ENCODE measurements at regions not wholly inside any gene's neighbourhood (a gene's known extent, or its start where the extent isn't known, plus 50 kb on each side); places are given as distances from the start of the nearest gene placed in this dataset.

DNA sequence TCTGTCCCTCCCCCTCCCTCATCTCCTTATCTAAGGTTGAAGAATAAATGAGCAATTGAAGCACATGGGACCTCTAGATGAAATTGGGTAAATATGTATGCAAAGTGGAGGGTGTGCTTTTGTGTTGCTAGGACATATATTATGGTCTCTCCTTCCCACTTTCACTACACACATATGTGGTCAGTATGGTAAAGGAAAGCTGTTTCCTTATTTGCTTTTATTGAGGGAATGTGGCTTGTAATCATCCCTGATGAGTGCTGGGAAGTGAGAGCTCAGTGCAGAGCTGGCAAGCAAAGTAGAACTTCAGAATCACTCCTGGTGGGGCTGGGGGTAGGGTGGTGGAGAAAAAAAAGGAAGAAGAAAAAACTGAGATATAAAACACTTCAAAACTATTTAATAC, 189.9 kb upstream of the ATP5MC3 start:
- Histone ChIP-seq H3K4me1 (ENCODE audit: control insufficient read depth in 1 of 2, insufficient read depth in 2 of 2, low read length in 2 of 2) (no peaks in the 10 kb centered on the region), H3K27ac (ENCODE audit: low read length) (no peak overlapping the region), H3K4me3 (ENCODE audit: low read depth in 1 of 2, low read length in 2 of 2) (no peak overlapping the region), H3K27me3 (ENCODE audit: low read depth, low read length) (no peaks in the 10 kb centered on the region), H3K36me3 (ENCODE audit: control insufficient read depth in 1 of 2, insufficient read depth in 2 of 2, low read length in 2 of 2) (no peaks in the 10 kb centered on the region), H3K9me3 (ENCODE audit: control insufficient read depth in 1 of 2, low read length in 2 of 2) (no peaks in the 10 kb centered on the region)

DNA sequence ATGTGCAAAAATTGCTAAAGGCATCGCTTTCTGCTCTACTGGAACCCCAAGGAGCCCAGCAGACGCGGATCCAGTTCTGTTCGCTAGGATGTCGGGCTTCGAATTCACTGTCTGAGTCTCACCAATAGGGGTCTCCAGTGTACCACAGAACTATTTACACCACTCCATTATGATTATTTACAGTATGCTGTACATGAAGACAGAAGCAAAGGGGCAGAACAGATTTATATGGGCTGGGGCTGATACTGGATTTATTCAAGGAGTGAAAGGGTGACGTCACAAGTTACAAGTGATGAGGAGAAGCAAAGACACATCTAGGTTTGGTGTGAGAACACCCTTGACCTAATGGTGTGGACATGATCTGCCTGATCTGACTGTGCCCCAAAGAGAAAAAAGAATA, 185.3 kb upstream of the ATP5MC3 start:
- no peaks in the 10 kb centered on the region for H3K27me3 ChIP-seq (ENCODE audit: low read depth, low read length)
- no peak overlapping the region for H3K27ac ChIP-seq (ENCODE audit: low read length)
- H3K4me3 ChIP-seq (ENCODE audit: low read depth in 1 of 2, low read length in 2 of 2) = no peak overlapping the region
- H3K36me3 ChIP-seq (ENCODE audit: control insufficient read depth in 1 of 2, insufficient read depth in 2 of 2, low read length in 2 of 2) = no peaks in the 10 kb centered on the region
- H3K9me3 ChIP-seq (ENCODE audit: control insufficient read depth in 1 of 2, low read length in 2 of 2) = no peaks in the 10 kb centered on the region
- H3K4me1 ChIP-seq (ENCODE audit: control insufficient read depth in 1 of 2, insufficient read depth in 2 of 2, low read length in 2 of 2) = no peaks in the 10 kb centered on the region

DNA sequence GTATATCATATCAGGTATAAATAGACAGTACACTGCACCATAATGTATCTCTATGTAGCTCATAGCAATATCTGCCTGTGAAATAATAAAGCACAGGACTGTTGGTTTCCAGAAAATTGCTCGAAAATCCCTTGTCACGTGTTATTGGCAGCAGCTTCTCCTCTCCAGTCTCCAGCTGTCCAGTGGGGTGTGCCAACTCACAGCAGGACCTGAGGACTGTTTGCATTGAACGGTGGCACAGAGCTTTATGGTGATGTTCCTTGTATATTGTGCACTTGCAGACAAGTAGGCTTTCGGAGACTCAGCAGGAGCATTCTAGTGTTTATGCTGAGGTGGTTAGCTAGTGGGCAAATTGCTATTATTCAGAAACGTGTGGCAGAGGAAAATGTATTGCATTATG, 182.2 kb upstream of the ATP5MC3 start:
- Histone ChIP-seq H3K27me3 (ENCODE audit: low read depth, low read length) (no peaks in the 10 kb centered on the region), H3K4me3 (ENCODE audit: low read depth in 1 of 2, low read length in 2 of 2) (no peak overlapping the region), H3K4me1 (ENCODE audit: control insufficient read depth in 1 of 2, insufficient read depth in 2 of 2, low read length in 2 of 2) (no peaks in the 10 kb centered on the region), H3K36me3 (ENCODE audit: control insufficient read depth in 1 of 2, insufficient read depth in 2 of 2, low read length in 2 of 2) (no peaks in the 10 kb centered on the region), H3K27ac (ENCODE audit: low read length) (no peak overlapping the region), H3K9me3 (ENCODE audit: control insufficient read depth in 1 of 2, low read length in 2 of 2) (no peaks in the 10 kb centered on the region)

GRCh38 chr2:175362331-175362730, 180.8 kb upstream of the ATP5MC3 start:
- H3K4me1 ChIP-seq (ENCODE audit: control insufficient read depth in 1 of 2, insufficient read depth in 2 of 2, low read length in 2 of 2) = no peaks in the 10 kb centered on the region
- no peak overlapping the region for H3K4me3 ChIP-seq (ENCODE audit: low read depth in 1 of 2, low read length in 2 of 2)
- H3K27ac ChIP-seq (ENCODE audit: low read length) = no peak overlapping the region
- no peaks in the 10 kb centered on the region for H3K27me3 ChIP-seq (ENCODE audit: low read depth, low read length)
- H3K9me3 ChIP-seq (ENCODE audit: control insufficient read depth in 1 of 2, low read length in 2 of 2) = no peaks in the 10 kb centered on the region
- no peaks in the 10 kb centered on the region for H3K36me3 ChIP-seq (ENCODE audit: control insufficient read depth in 1 of 2, insufficient read depth in 2 of 2, low read length in 2 of 2)

- no peaks in the 10 kb centered on the region for H3K9me3 ChIP-seq (ENCODE audit: control insufficient read depth in 1 of 2, low read length in 2 of 2)
- no peak overlapping the region for H3K4me3 ChIP-seq (ENCODE audit: low read depth in 1 of 2, low read length in 2 of 2)
- no peaks in the 10 kb centered on the region for H3K4me1 ChIP-seq (ENCODE audit: control insufficient read depth in 1 of 2, insufficient read depth in 2 of 2, low read length in 2 of 2)
- no peaks in the 10 kb centered on the region for H3K36me3 ChIP-seq (ENCODE audit: control insufficient read depth in 1 of 2, insufficient read depth in 2 of 2, low read length in 2 of 2)
- H3K27ac ChIP-seq (ENCODE audit: low read length) = no peak overlapping the region
- no peaks in the 10 kb centered on the region for H3K27me3 ChIP-seq (ENCODE audit: low read depth, low read length)
Measured at GRCh38 chr2:175359710-175360109, 178.2 kb upstream of the ATP5MC3 start.

DNA sequence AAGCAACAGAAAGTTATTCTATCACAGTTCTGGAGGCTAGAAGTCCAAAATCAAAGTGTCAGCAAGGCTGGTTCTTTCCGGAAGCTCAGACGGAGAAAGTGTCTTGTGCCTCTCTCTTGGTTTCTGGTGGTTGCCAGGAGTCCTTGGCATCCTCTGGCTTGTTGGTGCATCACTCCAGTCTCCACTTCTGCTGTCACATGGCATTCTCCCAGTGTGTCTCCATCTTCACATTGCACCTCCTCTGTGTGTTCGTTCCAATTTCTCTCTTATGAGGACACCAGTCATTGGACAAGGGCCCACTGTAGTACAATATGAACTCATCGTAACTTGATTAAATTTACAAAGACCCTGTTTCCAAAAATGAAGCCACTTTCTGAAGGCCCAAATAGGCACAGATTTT, 175.4 kb upstream of the ATP5MC3 start:
- Histone ChIP-seq H3K4me1 (ENCODE audit: control insufficient read depth in 1 of 2, insufficient read depth in 2 of 2, low read length in 2 of 2) (no peaks in the 10 kb centered on the region), H3K27ac (ENCODE audit: low read length) (no peak overlapping the region), H3K27me3 (ENCODE audit: low read depth, low read length) (no peaks in the 10 kb centered on the region), H3K4me3 (ENCODE audit: low read depth in 1 of 2, low read length in 2 of 2) (no peak overlapping the region), H3K36me3 (ENCODE audit: control insufficient read depth in 1 of 2, insufficient read depth in 2 of 2, low read length in 2 of 2) (no peaks in the 10 kb centered on the region), H3K9me3 (ENCODE audit: control insufficient read depth in 1 of 2, low read length in 2 of 2) (no peaks in the 10 kb centered on the region)

GRCh38 chr2:175355246-175355645, 173.7 kb upstream of the ATP5MC3 start:
- no peaks in the 10 kb centered on the region for H3K27me3 ChIP-seq (ENCODE audit: low read depth, low read length)

GRCh38 chr2:175353275-175353674, 171.8 kb upstream of the ATP5MC3 start:
- Histone ChIP-seq H3K4me3 (ENCODE audit: low read depth in 1 of 2, low read length in 2 of 2) (no peak overlapping the region), H3K27ac (ENCODE audit: low read length) (no peak overlapping the region), H3K36me3 (ENCODE audit: control insufficient read depth in 1 of 2, insufficient read depth in 2 of 2, low read length in 2 of 2) (no peaks in the 10 kb centered on the region), H3K27me3 (ENCODE audit: low read depth, low read length) (no peaks in the 10 kb centered on the region), H3K4me1 (ENCODE audit: control insufficient read depth in 1 of 2, insufficient read depth in 2 of 2, low read length in 2 of 2) (no peaks in the 10 kb centered on the region), H3K9me3 (ENCODE audit: control insufficient read depth in 1 of 2, low read length in 2 of 2) (no peaks in the 10 kb centered on the region)

More at GRCh38 chr2:175355246-175355645, 173.7 kb upstream of the ATP5MC3 start:
- Histone ChIP-seq H3K4me1 (ENCODE audit: control insufficient read depth in 1 of 2, insufficient read depth in 2 of 2, low read length in 2 of 2) (no peaks in the 10 kb centered on the region), H3K27ac (ENCODE audit: low read length) (no peak overlapping the region), H3K4me3 (ENCODE audit: low read depth in 1 of 2, low read length in 2 of 2) (no peak overlapping the region), H3K9me3 (ENCODE audit: control insufficient read depth in 1 of 2, low read length in 2 of 2) (no peaks in the 10 kb centered on the region), H3K36me3 (ENCODE audit: control insufficient read depth in 1 of 2, insufficient read depth in 2 of 2, low read length in 2 of 2) (no peaks in the 10 kb centered on the region)

DNA sequence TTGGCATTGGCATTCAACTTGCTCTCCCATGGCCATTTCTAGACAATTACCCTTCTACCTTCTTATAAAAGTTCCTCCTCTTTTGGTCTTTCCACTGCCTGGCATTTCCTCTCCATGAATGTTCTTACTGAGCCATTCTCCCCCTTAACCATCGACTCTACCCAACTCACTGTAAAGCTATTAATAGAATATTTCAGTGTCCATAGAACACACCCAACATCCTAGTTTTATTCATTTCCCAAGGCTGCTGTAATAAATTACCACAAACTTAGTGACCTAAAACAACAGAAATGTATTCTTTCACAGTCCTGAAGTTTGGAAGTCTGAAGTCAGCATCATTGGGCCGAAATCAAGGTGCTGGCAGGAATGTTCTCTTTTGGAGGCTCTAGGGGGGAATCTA, 170.0 kb upstream of the ATP5MC3 start:
- no peaks in the 10 kb centered on the region for H3K4me1 ChIP-seq (ENCODE audit: control insufficient read depth in 1 of 2, insufficient read depth in 2 of 2, low read length in 2 of 2)
- H3K27ac ChIP-seq (ENCODE audit: low read length) = no peak overlapping the region
- no peaks in the 10 kb centered on the region for H3K27me3 ChIP-seq (ENCODE audit: low read depth, low read length)
- no peaks in the 10 kb centered on the region for H3K36me3 ChIP-seq (ENCODE audit: control insufficient read depth in 1 of 2, insufficient read depth in 2 of 2, low read length in 2 of 2)
- H3K9me3 ChIP-seq (ENCODE audit: control insufficient read depth in 1 of 2, low read length in 2 of 2) = no peaks in the 10 kb centered on the region
- no peak overlapping the region for H3K4me3 ChIP-seq (ENCODE audit: low read depth in 1 of 2, low read length in 2 of 2)

DNA sequence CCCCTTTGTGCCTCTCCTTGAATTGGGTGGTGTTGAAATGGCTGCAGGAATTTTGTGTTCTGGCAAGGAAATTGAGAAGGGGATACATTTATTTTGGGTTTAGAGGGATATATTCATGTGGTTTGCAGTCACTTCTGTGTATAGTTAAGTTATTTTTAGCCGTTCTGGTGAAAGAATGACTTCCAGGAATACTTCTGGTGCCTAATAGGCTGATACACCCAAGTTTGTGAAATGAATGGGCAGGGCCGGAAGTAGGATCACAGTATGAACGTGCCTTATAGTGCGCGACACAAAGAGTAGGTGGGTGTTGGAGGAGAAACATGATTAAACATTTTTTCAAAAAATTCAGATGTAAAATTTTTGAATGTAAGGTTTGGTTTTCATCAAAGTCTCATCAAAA, 168.6 kb upstream of the ATP5MC3 start:
- Histone ChIP-seq H3K27ac (ENCODE audit: low read length) (no peak overlapping the region), H3K36me3 (ENCODE audit: control insufficient read depth in 1 of 2, insufficient read depth in 2 of 2, low read length in 2 of 2) (no peaks in the 10 kb centered on the region), H3K4me1 (ENCODE audit: control insufficient read depth in 1 of 2, insufficient read depth in 2 of 2, low read length in 2 of 2) (no peaks in the 10 kb centered on the region), H3K4me3 (ENCODE audit: low read depth in 1 of 2, low read length in 2 of 2) (no peak overlapping the region), H3K9me3 (ENCODE audit: control insufficient read depth in 1 of 2, low read length in 2 of 2) (no peaks in the 10 kb centered on the region), H3K27me3 (ENCODE audit: low read depth, low read length) (no peaks in the 10 kb centered on the region)

DNA sequence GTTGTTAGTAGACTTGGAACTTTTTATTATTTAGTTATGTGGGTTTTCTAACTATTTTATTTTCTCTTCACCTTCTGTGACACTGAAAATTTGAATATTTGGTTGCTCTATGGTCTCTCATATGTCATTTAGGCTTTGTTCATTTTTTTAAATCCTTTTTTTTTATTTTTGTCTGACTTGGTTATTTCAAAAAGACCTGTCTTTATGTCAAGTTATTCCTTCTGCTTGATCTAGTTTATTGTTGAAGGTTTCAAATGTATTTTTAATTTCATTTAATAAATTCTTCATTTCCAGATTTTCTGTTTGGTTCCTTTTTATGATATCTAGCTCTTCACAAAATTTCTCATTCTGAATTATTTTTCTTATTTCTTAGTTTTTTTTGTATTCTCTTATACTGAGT, 160.6 kb upstream of the ATP5MC3 start:
- Histone ChIP-seq H3K9me3 (ENCODE audit: control insufficient read depth in 1 of 2, low read length in 2 of 2) (peaks cover 0 to 19% of the 10 kb centered on the region in 2 donors), H3K27ac (ENCODE audit: low read length) (no peak overlapping the region), H3K4me1 (ENCODE audit: control insufficient read depth in 1 of 2, insufficient read depth in 2 of 2, low read length in 2 of 2) (no peaks in the 10 kb centered on the region), H3K27me3 (ENCODE audit: low read depth, low read length) (no peaks in the 10 kb centered on the region), H3K36me3 (ENCODE audit: control insufficient read depth in 1 of 2, insufficient read depth in 2 of 2, low read length in 2 of 2) (no peaks in the 10 kb centered on the region), H3K4me3 (ENCODE audit: low read depth in 1 of 2, low read length in 2 of 2) (no peak overlapping the region)

GRCh38 chr2:175330195-175330594, 148.7 kb upstream of the ATP5MC3 start:
- Histone ChIP-seq H3K4me3 (ENCODE audit: low read depth in 1 of 2, low read length in 2 of 2) (no peak overlapping the region), H3K27ac (ENCODE audit: low read length) (no peak overlapping the region), H3K36me3 (ENCODE audit: control insufficient read depth in 1 of 2, insufficient read depth in 2 of 2, low read length in 2 of 2) (no peaks in the 10 kb centered on the region), H3K27me3 (ENCODE audit: low read depth, low read length) (no peaks in the 10 kb centered on the region), H3K9me3 (ENCODE audit: control insufficient read depth in 1 of 2, low read length in 2 of 2) (peaks cover 0 to 9% of the 10 kb centered on the region in 2 donors), H3K4me1 (ENCODE audit: control insufficient read depth in 1 of 2, insufficient read depth in 2 of 2, low read length in 2 of 2) (no peaks in the 10 kb centered on the region)

Data from muscle layer of duodenum (tissue), 2 donors.